ENCODE measurements at regions not wholly inside any gene's neighbourhood (a gene's known extent, or its start where the extent isn't known, plus 50 kb on each side); places are given as distances from the start of the nearest gene placed in this dataset.

- TF ChIP-seq POLR2A (IDR thresholded peaks at IDR 0.05) (no peak), EP300 (IDR thresholded peaks at IDR 0.05) (no peak)
Measured at GRCh38 chr4:22238742-22239141, 277.1 kb downstream of the ADGRA3 start.

Data from upper lobe of left lung (tissue), 4 donors.